ENCODE measurements at regions not wholly inside any gene's neighbourhood (a gene's known extent, or its start where the extent isn't known, plus 50 kb on each side); places are given as distances from the start of the nearest gene placed in this dataset.

DNA sequence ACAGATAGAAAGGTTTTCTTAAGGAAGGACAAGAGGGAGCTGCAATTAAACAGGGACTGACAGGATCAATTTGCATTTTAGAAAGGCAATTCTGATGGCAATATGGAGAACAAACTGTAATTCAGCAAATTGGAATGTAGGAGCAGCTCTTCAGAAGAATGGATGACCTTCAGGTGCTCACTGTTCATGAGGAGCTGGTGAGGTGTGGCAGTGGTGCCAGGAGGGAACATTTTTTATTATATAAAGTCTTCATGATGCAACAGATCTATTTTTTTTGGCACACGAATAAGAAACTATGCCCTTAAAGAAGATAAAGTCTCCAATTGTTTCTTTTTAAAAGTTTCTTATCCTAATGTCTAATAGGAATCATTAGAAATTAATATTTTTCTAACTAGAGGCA lies 151.7 kb downstream of the SLC38A4 start:
- no peak for DNase-seq (ENCODE audit: extremely low read depth, low read depth)
- TF ChIP-seq, protein P1, sequence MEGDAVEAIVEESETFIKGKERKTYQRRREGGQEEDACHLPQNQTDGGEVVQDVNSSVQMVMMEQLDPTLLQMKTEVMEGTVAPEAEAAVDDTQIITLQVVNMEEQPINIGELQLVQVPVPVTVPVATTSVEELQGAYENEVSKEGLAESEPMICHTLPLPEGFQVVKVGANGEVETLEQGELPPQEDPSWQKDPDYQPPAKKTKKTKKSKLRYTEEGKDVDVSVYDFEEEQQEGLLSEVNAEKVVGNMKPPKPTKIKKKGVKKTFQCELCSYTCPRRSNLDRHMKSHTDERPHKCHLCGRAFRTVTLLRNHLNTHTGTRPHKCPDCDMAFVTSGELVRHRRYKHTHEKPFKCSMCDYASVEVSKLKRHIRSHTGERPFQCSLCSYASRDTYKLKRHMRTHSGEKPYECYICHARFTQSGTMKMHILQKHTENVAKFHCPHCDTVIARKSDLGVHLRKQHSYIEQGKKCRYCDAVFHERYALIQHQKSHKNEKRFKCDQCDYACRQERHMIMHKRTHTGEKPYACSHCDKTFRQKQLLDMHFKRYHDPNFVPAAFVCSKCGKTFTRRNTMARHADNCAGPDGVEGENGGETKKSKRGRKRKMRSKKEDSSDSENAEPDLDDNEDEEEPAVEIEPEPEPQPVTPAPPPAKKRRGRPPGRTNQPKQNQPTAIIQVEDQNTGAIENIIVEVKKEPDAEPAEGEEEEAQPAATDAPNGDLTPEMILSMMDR (IDR thresholded peaks at IDR 0.05; ENCODE audit: low read depth, low read length, missing control alignments), result no peak

DNA sequence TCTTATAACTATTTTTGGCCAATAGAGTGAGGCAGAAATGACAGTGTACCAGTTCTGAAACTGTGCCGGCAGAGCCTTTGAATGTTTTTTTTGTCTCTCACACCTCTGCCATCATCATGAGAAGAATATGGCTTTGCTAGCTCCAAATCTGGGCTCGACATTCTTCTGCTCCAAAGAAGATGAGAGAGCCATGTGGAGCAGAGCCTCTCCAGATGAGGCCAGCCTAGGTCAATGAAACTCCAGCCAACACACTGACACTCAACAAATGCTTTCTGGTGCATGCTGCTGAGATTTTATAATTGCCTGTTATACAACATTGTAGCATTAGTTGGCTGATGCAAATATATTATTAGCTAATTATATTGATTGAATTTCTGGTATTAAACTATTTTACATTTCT lies 154.7 kb downstream of the SLC38A4 start:
- TF ChIP-seq, protein P1 (IDR thresholded peaks at IDR 0.05; ENCODE audit: low read depth, low read length, missing control alignments), result no peak
- no peak for DNase-seq (ENCODE audit: extremely low read depth, low read depth)
- H3K4me3 ChIP-seq (replicated peaks; ENCODE audit: low read depth, low read length), result no peak overlapping the region

More for the DNA sequence above, 151.7 kb downstream of the SLC38A4 start:
- no peak overlapping the region for H3K4me3 ChIP-seq (replicated peaks; ENCODE audit: low read depth, low read length)

DNA sequence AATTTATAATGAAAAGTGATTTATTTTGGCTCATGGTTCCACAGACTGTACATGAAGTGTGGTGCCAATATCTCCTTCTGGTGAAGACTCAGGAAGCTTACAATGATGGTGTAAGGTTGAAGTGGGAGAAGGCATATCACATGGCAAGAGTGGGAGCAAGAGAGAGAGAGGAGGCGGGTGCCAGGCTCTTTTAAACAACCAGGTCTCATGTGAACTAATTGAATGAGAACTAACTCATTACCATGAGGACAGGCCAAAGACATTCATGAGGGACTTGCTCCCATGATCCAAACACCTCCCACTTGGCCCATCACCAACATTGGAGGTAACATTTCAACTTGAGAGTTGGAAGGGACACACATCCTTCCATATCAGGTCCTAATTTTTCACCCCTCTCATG lies 155.2 kb downstream of the SLC38A4 start:
- DNase-seq (ENCODE audit: extremely low read depth, low read depth), result no peak
- TF ChIP-seq, protein P1 (IDR thresholded peaks at IDR 0.05; ENCODE audit: low read depth, low read length, missing control alignments), result no peak
- H3K4me3 ChIP-seq (replicated peaks; ENCODE audit: low read depth, low read length), result no peak overlapping the region

DNA sequence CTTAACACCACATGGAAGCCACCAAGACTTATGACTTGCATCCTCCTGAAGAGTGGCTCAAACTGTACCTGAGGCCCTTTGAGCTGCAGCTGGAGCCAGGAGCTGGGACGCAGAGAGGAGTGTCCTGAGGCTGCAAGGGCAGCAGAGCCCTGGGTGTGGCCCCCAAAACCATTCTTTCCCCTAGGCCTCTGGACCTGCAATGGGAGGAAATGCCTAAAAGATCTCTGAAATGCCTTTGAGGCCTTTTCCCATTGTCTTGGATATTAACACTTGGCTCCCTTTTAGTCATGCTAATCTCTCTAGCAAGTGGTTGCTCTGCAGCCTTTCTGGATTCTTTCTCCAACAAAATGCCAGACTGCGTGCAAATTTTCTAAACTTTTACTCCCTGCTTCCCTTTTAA lies 156.1 kb downstream of the SLC38A4 start:
- no peak for DNase-seq (ENCODE audit: extremely low read depth, low read depth)
- TF ChIP-seq, protein P1 (IDR thresholded peaks at IDR 0.05; ENCODE audit: low read depth, low read length, missing control alignments), result no peak
- no peak overlapping the region for H3K4me3 ChIP-seq (replicated peaks; ENCODE audit: low read depth, low read length)

DNA sequence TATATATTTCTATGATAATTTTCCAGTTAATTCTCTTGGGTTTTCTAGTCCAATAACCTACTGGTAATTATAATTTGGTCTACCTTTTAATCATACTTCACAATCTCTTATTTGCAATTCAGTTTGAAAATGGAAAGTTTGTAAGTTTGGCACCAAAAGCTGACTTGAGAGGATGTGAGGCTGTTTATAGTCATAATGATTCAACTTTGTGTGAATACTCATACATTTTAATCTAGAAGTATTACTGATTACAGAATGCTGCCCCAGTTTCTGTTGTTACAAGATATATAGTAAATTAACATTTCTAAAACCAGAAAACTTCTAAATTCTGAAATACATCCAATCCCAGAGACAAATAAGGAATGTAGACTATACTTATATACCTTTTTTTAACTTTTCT lies 158.2 kb downstream of the SLC38A4 start:
- H3K4me3 ChIP-seq (replicated peaks; ENCODE audit: low read depth, low read length), result no peak overlapping the region
- TF ChIP-seq, protein P1 (IDR thresholded peaks at IDR 0.05; ENCODE audit: low read depth, low read length, missing control alignments), result no peak
- no peak for DNase-seq (ENCODE audit: extremely low read depth, low read depth)

DNA sequence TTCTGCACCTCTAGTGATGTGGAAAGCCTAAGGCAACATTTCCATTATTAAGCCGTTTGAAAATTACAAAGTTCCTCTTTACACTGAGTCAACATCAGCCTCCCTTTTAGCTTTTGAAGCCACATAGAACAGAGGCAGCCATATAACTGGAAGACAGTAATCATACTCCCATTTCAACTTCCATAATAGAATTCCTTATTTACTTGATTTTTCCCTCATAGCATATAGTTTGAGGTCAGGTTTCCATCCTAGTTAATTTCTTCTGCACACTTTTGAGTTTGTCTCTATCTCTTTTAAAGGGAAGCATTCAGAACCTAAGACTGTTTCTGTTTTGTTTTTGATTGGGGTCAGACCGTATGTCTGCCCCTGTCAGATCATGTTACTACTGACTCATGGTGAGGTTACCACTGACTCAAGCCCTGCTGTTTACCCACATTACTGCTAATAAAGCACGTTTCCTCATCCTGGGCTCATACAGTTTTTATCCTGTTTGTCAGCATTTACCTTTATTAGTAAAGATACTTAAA lies 161.0 kb downstream of the SLC38A4 start:
- TF ChIP-seq, protein P1 (IDR thresholded peaks at IDR 0.05; ENCODE audit: low read depth, low read length, missing control alignments), result no peak
- H3K4me3 ChIP-seq (replicated peaks; ENCODE audit: low read depth, low read length), result no peak overlapping the region
- DNase-seq (ENCODE audit: extremely low read depth, low read depth), result peak; percentile 81

DNA sequence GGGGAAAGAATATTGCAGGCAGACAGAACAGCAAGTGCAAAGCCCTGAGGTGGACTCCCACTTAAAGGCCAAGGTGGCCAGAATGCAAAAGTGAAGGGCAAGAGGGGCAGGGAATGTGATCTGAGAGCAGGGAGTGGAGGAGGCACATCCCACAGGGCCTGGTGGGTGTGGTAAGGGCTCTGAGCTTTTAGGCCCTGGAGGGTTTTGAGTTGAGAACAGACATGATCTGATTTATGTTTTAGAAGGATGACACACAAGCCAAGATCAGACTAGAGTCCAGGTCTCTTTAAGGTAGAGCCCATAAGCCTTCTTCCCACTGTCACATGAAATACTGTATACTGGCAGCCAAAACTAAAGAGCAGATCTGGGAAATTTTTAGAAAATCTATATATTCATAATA lies 162.5 kb downstream of the SLC38A4 start:
- no peak overlapping the region for H3K4me3 ChIP-seq (replicated peaks; ENCODE audit: low read depth, low read length)
- TF ChIP-seq, protein P1 (IDR thresholded peaks at IDR 0.05; ENCODE audit: low read depth, low read length, missing control alignments), result no peak
- no peak for DNase-seq (ENCODE audit: extremely low read depth, low read depth)

Measured in HFF-Myc (cell line).